Nucleus accumbens (tissue), 56 donors: ENCODE measurements at regions not wholly inside any gene's neighbourhood (a gene's known extent, or its start where the extent isn't known, plus 50 kb on each side); places are given as distances from the start of the nearest gene placed in this dataset.
"Not testable (repeated sequence)": the region's sequence is repeated elsewhere in the genome, so short reads cannot be mapped to it uniquely, and the experiment has no call there.

Experiments
- DNase-seq, 56 donors: peaks; one replicate each; lab custom pipeline; 2025; lab: John Stamatoyannopoulos, UW

- DNase-seq = not testable (repeated sequence)
Observed at GRCh38 chr14:101090478-101090877, 187.0 kb upstream of the RTL1 start.

GRCh38 chr14:101090976-101091375, 187.5 kb upstream of the RTL1 start:
- DNase-seq = no peak

- not testable (repeated sequence) for DNase-seq
Observed at GRCh38 chr14:101094916-101095315, 191.4 kb upstream of the RTL1 start.

- no peak for DNase-seq
Observed at GRCh38 chr14:101096551-101096950, 193.0 kb upstream of the RTL1 start.

GRCh38 chr14:101097109-101097793, 193.7 kb upstream of the RTL1 start:
- no peak for DNase-seq

- no peak for DNase-seq
Observed at GRCh38 chr14:101098177-101098576, 194.7 kb upstream of the RTL1 start.

- DNase-seq = no peak
Observed at GRCh38 chr14:101098641-101099040, 195.1 kb upstream of the RTL1 start.

- no peak for DNase-seq
Observed at GRCh38 chr14:101101456-101102056, 198.0 kb upstream of the RTL1 start.

GRCh38 chr14:101102875-101103274, 199.4 kb upstream of the RTL1 start:
- no peak for DNase-seq

- DNase-seq = no peak
Observed at GRCh38 chr14:101103321-101103901, 199.9 kb upstream of the RTL1 start.

GRCh38 chr14:101104485-101104884, 201.0 kb upstream of the RTL1 start:
- DNase-seq = no peak

- no peak for DNase-seq
Observed at GRCh38 chr14:101105045-101105444, 201.5 kb upstream of the RTL1 start.

GRCh38 chr14:101108579-101109346, 205.2 kb upstream of the RTL1 start:
- DNase-seq = no peak

- DNase-seq = no peak
Observed at GRCh38 chr14:101109347-101109638, 205.8 kb upstream of the RTL1 start.

GRCh38 chr14:101109981-101110728, 206.6 kb upstream of the RTL1 start:
- no peak for DNase-seq

- no peak for DNase-seq
Observed at GRCh38 chr14:101110729-101111619, 207.5 kb upstream of the RTL1 start.

GRCh38 chr14:101111620-101112290, 208.2 kb upstream of the RTL1 start:
- DNase-seq = no peak

- no peak for DNase-seq
Observed at GRCh38 chr14:101112351-101113107, 209.0 kb upstream of the RTL1 start.
